ENCODE measurements at regions not wholly inside any gene's neighbourhood (a gene's known extent, or its start where the extent isn't known, plus 50 kb on each side); places are given as distances from the start of the nearest gene placed in this dataset.
"Not testable (repeated sequence)": the region's sequence is repeated elsewhere in the genome, so short reads cannot be mapped to it uniquely, and the experiment has no call there.

DNA sequence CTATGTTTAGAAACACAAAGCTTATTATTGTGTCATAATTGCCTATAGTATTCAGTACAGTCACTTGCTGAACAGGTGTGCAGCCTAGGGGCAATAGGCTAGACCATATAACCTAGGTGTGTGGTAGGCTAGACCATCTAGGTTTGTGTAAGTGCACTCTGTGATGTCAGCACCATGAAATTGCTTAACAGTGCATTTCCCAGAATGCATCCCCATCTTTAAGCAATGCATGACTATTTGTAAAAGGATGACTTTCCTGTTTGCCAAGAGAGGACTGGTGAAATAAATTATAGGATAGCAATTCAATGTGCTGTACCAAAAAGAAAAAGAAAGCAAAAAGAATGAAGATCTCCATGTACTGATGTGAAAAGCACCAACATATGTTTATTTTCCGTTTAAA lies 288.7 kb upstream of the AUTS2 start:
- no peak overlapping the region for H3K4me3 ChIP-seq (ENCODE audit: low read depth, low read length)
- DNase-seq, result no peak
- TF ChIP-seq, protein P1, sequence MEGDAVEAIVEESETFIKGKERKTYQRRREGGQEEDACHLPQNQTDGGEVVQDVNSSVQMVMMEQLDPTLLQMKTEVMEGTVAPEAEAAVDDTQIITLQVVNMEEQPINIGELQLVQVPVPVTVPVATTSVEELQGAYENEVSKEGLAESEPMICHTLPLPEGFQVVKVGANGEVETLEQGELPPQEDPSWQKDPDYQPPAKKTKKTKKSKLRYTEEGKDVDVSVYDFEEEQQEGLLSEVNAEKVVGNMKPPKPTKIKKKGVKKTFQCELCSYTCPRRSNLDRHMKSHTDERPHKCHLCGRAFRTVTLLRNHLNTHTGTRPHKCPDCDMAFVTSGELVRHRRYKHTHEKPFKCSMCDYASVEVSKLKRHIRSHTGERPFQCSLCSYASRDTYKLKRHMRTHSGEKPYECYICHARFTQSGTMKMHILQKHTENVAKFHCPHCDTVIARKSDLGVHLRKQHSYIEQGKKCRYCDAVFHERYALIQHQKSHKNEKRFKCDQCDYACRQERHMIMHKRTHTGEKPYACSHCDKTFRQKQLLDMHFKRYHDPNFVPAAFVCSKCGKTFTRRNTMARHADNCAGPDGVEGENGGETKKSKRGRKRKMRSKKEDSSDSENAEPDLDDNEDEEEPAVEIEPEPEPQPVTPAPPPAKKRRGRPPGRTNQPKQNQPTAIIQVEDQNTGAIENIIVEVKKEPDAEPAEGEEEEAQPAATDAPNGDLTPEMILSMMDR (IDR thresholded peaks at IDR 0.05; ENCODE audit: low read depth, low read length, missing control alignments), result no peak
- H3K27ac ChIP-seq, result no peak overlapping the region
- no peaks in the 10 kb centered on the region for H3K27me3 ChIP-seq (replicated peaks)
- H3K36me3 ChIP-seq (replicated peaks), result no peaks in the 10 kb centered on the region
- in situ Hi-C loops (cut with HindIII; ENCODE audit: low pct_ligation_motif_present, low sequenced_read_pairs), result no loop called here

DNA sequence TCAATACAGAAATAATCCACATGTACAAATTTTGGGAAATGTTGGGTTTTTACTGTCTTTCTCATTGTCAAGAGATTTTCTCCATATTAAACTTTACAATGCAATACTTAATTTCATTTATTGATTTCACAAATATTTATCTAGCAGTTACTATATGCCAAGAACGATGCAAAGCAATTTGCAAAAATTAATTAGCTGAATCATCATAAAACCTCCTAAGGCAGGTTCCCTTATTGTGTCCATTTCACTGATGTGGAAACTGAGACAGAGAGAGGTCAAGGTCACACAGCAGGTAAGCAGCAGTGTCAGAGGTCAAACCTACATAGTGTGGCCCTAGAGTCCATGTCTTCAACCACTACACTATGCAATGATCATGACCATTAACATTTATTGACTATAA lies 286.8 kb upstream of the AUTS2 start:
- TF ChIP-seq, protein P1 (IDR thresholded peaks at IDR 0.05; ENCODE audit: low read depth, low read length, missing control alignments), result no peak
- Histone ChIP-seq H3K27me3 (replicated peaks) (no peaks in the 10 kb centered on the region), H3K27ac (no peak overlapping the region), H3K36me3 (replicated peaks) (no peaks in the 10 kb centered on the region), H3K4me3 (ENCODE audit: low read depth, low read length) (no peak overlapping the region)
- in situ Hi-C loops (cut with HindIII; ENCODE audit: low pct_ligation_motif_present, low sequenced_read_pairs), result no loop called here
- DNase-seq, result no peak

DNA sequence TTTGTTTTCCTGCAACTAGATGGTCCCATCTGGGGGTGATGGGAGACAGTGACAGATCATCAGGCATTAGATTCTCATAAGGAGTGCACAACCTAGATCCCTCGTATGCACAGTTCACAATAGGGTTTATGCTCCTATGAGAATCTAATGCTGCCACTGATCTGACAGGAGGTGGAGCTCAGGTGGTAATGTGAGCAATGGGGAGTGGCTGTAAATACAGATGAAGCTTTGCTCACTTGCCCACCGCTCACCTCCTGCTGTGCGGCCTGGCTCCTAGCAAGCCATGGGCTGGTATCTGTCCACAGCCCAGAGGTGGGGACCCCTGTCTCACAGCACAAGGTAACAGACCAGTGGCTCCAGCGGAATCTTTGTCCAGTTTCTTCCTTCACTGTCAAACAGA lies 284.4 kb upstream of the AUTS2 start:
- in situ Hi-C loops (cut with HindIII; ENCODE audit: low pct_ligation_motif_present, low sequenced_read_pairs); H3K27me3 ChIP-seq (replicated peaks); H3K27ac ChIP-seq; DNase-seq; H3K4me3 ChIP-seq (ENCODE audit: low read depth, low read length); H3K36me3 ChIP-seq (replicated peaks): not testable (repeated sequence)

- Histone ChIP-seq H3K27ac (no peak overlapping the region), H3K4me3 (ENCODE audit: low read depth, low read length) (no peak overlapping the region), H3K27me3 (replicated peaks) (no peaks in the 10 kb centered on the region), H3K36me3 (replicated peaks) (no peaks in the 10 kb centered on the region)
- in situ Hi-C loops (cut with HindIII; ENCODE audit: low pct_ligation_motif_present, low sequenced_read_pairs), result no loop called here
- TF ChIP-seq, protein P1 (IDR thresholded peaks at IDR 0.05; ENCODE audit: low read depth, low read length, missing control alignments), result no peak
- DNase-seq, result no peak
Measured at GRCh38 chr7:69318794-69319193, 279.5 kb upstream of the AUTS2 start.

DNA sequence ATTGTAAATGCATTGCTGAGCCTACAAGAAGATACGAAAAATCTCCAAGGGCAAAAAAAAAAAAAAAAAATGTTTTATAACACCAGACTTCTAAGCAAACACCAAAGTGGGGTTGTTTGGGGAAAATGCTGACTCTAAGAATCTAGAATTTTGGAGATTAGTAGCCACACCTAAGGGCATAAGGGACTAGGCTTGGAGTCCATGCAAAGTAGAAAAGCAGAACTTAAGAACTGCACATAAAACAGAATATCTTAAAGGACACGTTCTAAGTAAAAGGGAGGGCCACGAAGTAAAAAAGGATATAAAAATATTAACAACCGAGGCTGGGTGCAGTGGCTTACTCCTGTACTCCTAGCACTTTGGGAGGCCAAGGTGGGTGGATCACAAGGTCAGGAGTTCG lies 269.8 kb upstream of the AUTS2 start:
- no peaks in the 10 kb centered on the region for H3K27me3 ChIP-seq (replicated peaks)
- in situ Hi-C loops (cut with HindIII; ENCODE audit: low pct_ligation_motif_present, low sequenced_read_pairs), result no loop called here
- no peak overlapping the region for H3K4me3 ChIP-seq (ENCODE audit: low read depth, low read length)
- DNase-seq, result no peak
- TF ChIP-seq, protein P1 (IDR thresholded peaks at IDR 0.05; ENCODE audit: low read depth, low read length, missing control alignments), result no peak
- no peak overlapping the region for H3K27ac ChIP-seq
- no peaks in the 10 kb centered on the region for H3K36me3 ChIP-seq (replicated peaks)

- Histone ChIP-seq H3K27ac (no peak overlapping the region), H3K27me3 (replicated peaks) (no peaks in the 10 kb centered on the region)
- DNase-seq, result no peak
Measured at GRCh38 chr7:69334701-69335100, 263.6 kb upstream of the AUTS2 start.

More at GRCh38 chr7:69334701-69335100, 263.6 kb upstream of the AUTS2 start:
- TF ChIP-seq, protein P1 (IDR thresholded peaks at IDR 0.05; ENCODE audit: low read depth, low read length, missing control alignments), result no peak
- in situ Hi-C loops (cut with HindIII; ENCODE audit: low pct_ligation_motif_present, low sequenced_read_pairs), result no loop called here
- H3K4me3 ChIP-seq (ENCODE audit: low read depth, low read length), result no peak overlapping the region
- no peaks in the 10 kb centered on the region for H3K36me3 ChIP-seq (replicated peaks)
